GM19372 (cell line): ENCODE measurements at regions not wholly inside any gene's neighbourhood (a gene's known extent, or its start where the extent isn't known, plus 50 kb on each side); places are given as distances from the start of the nearest gene placed in this dataset.

Experiments used
- ATAC-seq: cut with Tn5 transposase; IDR thresholded peaks from one replicate; pipeline ENCODE4 v1.9.1; 2021; ENCODE audit warnings: mild to moderate bottlenecking, low read depth, moderate library complexity; ENCODE audit not compliant: unreplicated experiment

DNA sequence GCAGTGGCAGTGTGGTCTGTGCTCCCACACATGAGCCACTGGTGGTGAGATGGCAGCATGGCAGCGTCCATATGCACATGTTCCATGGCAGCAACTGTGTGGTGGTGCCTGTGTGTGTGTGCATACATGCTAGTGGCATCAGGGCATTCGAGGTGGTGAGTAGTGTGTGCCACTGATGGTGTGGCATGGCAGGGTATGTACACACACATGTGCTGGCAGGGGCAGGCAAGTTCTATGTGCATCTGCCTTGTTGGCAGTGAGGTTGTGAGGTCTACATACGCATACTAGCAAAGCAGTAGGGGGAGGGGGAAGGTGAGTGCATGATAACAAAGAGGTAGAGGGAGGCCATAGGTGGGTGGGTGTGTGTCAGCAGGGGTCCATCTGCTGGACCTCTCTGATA, 378.7 kb downstream of the C3orf38 start:
- no peak for ATAC-seq

DNA sequence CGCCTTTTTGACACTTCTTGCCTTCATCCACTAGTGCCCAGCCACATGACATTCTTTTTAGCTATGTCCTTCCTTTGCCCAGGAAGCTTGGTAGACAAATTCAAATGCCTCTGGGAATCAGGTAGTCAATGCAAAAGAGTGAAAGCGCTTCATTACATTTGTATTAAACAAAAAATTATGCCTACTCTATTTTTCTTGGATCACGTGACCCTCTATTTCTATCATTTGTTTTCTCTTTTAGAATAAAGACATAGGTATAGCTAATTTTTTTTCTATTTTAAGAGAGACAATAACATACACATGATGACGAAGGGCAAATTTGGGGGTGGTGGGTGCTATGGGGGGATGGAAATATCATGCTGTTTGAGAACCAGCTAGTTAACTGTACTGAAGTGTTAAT, 384.8 kb downstream of the C3orf38 start:
- no peak for ATAC-seq

DNA sequence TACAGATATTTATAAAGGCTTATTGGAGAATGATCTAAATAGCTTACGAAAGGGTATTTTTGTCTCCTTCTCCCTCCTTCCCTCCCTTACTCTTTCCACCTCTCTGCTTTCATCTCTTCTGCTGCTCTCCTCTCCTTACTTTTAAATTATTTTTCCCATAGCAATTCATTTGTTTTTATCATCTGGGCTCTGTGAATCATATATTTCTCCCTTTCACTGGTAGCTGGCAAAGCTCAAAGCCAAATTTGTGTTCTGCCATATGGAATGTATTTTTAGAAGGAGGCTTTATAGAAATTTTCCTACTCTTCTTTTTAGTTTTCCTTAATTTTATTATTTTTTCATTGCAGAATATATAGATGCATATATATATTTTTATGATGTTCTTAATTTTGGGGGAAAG, 385.8 kb downstream of the C3orf38 start:
- ATAC-seq: no peak

DNA sequence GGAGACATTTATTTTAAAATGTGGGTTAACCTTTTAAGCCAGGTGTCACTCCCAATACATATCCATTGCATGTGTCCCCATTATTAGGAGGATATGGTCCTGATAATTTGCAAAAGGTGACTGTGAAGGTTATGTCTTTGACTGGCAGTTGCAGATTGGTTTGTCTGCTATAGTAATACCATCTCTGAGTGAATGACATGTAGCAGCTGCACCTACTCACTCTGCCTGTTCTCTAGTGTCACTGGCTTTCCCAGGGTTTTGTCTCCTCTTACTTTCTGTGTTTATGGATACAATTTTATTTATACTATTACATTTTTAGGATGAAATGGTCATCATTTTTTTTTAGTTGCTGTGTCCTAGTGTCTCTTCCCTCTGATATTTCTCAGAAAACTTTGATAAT, 393.2 kb downstream of the C3orf38 start:
- ATAC-seq: no peak

DNA sequence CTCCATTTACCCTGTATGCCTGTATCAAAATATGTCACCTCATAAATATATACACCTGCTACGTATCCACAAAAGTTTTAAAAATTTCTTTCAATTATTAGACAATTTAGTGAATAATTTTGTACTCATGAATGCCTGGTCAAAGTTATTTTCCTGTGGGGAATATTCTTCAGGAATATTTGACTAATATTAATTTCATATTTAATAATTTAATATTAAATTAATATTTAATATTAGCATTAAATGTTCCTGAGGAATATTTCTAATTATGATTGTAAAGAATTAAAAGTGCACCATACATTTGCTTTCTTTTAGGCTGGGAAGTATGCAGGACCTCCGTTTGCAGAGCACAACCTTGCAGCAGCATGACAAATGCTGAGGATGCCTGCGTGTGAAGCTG, 422.7 kb downstream of the C3orf38 start:
- no peak for ATAC-seq

DNA sequence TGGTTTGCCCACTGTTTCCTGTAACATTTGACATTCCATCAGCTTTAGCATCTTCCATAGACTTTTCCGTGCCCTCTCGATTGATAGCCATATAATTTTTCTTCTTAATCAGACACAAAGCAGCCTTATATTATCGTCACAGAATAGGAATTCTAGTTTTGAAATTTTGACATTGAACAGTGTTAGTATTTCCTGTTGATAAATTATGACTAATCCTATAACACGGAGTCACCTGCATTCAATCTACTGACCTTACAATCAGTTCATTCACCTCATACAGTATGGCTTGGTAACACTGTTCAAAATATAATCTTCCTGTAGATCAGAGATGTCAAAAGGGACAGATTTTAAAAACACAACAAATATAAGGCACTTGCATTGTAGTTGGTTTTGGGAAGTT, 423.7 kb downstream of the C3orf38 start:
- ATAC-seq: no peak

DNA sequence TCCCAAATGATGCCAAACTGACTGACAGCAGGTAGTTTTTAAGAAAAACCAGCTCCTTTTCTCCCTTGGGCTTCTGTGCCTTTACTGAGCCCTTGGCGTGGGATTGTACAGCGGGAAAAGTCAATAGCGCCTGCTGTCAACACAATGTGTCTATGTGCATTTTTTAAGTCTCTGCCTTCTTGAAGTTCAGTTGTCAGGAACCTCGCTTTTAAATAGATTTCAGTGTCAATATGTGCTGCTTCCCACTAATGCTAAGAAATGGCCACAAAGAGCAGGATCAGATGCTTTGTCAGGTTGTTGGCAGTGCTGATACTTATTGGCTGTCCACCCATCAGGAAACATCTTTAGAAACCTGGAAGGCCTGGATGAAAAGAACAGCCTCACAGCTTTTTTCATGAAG, 424.4 kb downstream of the C3orf38 start:
- no peak for ATAC-seq

DNA sequence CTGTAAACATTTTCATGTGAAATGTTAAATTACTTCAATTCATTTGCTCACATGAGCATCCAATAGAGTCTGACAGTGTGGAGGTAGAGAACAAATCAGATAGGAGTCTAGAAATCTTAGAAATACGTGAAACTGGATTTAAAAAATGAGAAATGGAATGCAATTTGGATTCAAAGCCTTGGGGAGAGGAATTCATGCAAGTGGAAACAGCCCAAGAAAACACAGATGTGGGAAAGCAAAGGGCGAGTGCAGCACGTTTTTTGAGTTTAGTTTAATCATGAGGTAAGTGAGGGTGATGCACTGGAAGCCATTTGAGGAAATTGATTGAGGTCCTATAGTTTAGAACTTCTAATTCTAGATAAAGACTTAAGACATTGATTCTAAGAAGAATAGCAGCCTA, 434.7 kb downstream of the C3orf38 start:
- ATAC-seq: no peak

DNA sequence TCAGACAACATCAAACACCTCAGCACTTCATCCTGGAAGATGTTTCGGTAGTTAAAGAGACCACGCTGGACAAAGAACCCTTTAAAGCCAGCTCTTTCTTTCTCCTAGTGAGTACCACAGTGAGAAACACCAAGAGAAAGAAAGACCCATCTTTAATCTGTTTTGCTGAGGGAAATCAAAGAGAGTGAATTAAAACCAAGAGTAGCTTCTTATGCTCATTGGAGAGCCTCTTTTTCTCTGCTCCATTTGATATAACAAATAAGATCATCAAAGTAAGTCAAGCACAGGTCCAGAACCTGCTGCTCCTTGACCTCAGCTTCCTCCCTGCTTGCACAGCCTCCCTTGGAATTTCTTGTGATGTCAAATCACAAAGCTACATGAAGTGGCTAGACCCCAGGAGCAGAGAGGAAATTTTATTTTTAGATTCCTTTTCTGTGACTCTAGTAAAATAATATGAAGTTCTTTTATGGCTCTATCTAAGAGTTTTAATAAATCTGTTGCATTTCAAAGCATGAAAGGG, 436.4 kb downstream of the C3orf38 start:
- ATAC-seq: no peak

DNA sequence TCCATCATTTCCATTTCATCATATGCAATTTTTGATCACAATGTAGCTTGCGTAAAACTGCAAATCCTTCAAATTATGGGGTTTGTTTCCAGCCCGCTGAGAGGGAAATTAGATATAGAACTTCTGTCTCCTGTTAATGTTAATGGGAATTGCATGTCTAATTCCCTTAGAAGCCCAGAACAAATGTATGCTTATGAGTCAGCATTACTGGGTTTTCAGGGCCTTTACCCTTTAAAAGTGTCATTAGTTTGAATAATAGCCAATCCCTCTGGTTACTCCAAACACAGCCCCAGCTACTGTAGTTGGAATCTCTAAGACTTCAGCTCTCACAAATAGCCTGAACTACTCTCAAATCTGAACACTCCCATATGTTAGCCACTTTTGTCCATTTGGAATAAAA, 439.4 kb downstream of the C3orf38 start:
- no peak for ATAC-seq

DNA sequence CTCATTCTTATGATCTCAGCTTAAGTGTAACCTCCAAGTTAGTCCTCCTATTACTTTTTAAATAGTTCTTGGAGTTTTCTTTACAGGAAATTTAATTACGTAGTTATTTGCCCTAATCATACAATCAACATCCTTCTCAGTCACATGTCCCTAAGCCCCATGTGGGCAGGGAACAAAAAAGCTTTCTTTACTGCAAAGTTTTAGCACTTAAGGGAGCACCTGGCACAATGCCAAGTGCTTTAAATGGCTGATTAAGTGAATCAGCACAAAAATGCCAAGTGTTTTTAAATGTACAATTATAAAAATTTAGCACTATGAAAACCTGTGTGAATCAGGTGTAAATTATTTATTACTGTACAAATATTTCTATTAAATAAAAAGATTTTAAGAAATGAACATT, 445.3 kb downstream of the C3orf38 start:
- no peak for ATAC-seq

DNA sequence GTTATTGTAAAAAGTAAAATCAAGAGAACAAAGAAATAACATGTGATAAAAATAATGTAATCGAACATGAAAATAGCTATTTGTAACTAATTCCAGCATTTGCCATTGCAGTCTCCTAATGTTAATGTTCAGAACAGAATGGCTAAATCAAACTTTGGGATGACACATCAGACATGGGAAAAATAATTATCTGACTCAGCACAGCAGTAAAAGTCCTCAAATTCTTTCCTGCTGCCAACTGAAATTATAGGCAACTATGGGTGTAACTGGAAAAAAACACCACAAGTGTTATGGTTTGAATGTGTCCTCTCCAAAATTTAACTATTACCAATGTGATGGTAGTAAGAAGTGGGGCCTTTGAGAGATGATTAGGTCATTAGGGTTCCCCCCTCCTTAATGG, 446.7 kb downstream of the C3orf38 start:
- ATAC-seq: no peak

DNA sequence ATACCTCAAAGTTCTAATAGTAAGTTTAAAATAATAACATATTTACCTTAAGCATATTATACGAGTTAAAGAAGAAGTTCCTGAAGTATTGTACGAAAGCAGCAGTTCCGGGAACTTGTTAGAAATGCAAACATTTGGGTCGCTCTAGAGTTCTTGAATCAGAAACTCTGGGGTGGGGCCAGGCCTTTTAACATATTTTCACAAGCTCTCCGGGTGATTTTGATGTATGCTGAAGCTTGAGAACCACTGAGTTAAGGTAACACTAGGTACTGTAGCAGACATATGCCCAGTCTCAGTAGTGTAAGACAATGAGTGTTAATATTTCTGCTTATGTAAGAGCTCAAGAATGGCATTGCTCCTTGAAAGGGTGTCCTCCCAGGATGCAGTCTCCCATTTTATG, 461.1 kb downstream of the C3orf38 start:
- ATAC-seq: no peak

DNA sequence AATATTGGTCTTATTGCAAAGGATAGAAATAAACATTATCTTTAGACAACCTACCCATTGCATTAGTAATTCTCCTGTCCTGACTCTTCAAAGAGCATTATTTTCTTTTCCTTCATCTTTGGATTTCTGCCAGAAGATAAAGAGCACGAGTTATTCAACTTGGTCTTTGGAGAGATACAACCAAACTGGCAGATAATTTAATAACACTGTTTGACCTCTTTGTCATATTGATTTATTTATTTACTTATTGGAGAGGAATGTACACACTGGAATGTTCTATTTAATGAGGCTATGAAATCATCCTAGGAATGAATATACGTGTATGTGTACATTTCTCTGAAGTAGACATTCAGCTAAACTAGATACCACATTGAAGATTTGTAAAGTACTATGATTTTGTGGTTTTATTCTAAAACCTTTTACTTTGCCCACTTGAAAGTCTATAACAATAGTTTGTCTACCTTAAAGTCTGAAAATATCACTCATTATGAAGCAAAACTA, 462.1 kb downstream of the C3orf38 start:
- ATAC-seq: no peak

DNA sequence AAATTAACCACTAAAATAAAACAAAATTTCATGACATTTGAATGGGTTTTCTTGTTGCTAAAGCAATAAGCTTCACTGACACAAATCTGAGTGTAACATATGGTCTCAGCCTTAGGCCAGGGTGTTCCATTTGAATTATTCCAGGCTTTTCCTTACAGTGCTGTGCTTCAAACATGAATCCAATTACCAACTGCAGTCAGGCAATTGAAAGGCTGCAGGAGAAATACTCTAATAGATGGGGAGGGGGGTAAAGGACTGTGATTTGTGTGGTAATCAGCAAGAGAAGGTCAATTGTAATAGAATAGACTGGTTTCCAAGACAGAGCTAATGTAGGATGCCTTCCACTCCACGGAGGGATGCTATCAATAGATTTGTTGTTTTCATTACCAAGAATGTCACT, 466.7 kb downstream of the C3orf38 start:
- ATAC-seq: no peak

DNA sequence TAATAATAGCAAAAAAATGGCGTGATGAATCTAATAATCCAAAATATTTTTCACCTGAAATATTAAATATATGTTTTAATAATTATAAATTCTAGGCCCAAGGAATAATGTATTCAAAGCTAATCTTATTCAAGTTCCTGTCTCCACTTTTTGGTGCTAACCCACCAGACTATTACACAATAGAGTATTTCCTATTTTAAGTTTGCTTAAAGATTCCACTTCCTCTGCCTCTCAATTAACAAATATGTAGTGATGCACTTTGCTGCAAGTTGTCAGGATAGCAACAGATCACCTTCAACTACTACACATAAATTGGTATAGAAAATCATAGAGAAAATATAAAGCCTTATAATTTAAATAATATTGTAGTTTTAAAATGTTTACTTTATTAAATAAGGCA, 467.5 kb downstream of the C3orf38 start:
- ATAC-seq: no peak

DNA sequence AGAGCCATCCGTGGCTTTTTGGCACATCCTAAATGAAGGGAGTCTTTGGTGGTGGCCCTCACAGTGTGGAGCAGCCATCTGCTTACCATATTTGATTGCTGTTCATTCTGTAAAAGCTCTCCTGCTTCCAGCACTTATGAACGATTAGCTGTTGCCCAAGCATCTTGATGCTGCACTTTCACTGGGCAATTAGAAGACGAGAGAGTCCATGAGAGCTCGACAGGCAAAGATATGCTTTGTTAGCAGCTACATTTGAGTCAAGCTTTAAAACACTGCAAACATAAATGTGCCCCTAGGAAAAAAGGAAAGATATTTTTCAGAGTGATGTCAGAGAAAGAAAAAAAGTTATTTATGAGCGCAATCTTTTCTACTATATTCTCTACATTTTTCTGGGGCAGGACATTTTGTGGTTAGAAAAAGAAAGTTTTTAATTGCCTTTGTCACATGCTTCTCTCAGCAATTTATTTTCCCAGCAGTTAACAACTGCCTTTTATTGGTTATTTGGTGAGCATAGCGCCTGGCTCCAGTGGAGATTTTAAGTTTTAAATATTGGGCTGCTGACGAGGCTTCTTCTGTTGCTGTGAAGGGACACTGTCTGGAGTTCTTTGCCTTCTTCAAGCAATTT, 468.4 kb downstream of the C3orf38 start:
- no peak for ATAC-seq

DNA sequence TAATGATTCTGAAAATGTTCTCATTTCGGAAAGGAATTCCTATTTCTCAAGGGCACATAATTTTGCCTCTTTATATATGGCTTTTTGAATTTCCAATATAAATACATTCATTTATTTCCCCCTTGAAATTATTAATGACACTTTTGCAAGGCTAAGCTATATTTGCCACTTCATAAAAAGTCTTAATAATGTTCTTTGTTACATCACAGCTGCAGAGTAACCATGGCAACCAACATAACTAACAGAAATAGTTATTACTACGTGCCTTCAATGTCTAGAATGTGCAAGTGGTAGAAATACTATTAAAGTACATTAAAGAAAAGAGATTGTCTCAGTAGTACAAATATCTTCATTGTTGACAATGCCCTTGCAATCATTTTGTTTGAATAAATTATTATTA, 471.8 kb downstream of the C3orf38 start:
- ATAC-seq: no peak

DNA sequence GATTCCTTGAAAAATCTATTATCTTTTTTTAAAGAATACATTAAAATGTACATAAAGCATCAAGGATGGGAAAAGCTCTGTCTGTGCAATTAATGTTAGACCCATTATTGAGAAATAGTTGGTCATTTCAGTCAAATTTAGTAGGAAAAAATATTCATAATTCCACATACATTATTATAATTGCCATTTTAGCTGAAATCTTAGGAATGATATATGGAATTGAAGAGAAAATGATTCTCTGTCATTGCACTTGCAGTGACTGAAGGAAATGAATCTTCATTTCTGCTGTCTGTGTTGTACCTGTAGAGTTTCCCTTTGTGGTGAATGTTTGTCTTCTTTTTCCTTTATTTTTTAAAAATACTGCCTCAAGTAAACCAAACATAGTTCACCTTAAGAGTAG, 473.9 kb downstream of the C3orf38 start:
- ATAC-seq: no peak

DNA sequence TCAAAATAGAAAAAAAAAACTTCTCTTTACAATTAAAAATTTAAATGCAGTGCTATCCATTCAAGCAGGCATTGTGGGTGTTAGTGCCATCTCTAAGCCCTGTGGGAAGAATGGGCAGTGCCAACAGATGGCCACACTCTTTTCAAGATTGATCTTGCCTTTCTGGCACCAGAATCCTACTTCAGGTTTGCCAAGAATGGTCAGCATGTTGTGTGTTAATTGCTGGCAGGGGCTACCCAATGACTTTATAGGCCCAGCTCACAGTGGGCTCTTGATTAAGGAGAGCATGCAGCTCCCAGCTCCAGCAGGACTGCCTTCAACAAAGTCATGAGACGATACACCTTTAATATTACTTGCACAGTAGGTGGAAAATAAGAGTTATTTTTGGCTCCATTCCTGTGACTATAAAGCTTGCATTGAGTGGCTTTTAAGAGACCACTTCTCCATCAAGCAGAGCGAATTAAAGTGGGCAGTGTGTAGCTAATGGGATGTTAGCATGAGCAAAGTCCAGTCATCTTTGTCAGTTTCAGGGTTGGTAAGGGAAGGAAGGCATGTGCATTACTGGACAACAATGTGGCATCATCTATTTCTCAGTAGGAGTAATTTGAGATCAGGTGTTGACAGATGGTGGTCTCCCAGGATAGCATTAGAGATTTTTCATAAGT, 476.8 kb downstream of the C3orf38 start:
- no peak for ATAC-seq

DNA sequence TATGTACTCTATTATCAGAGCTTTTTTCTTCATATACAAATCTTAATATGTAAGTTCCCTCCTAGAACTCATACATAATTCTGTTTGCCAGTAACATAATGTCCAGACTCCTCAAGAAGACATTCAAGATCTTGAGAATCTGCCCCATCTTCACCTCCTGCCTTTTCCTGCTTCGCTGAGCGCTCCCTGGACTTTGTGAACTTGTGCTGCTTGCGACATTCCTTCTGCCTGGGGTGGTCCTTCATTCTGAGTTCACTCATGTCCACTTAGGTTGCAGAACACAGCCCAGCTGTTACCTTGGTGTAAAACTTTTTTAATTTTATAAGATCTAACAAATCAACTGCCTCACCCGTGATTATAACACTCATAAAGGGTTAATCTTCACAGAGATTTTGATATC, 478.5 kb upstream of the EPHA3 start:
- ATAC-seq: no peak

DNA sequence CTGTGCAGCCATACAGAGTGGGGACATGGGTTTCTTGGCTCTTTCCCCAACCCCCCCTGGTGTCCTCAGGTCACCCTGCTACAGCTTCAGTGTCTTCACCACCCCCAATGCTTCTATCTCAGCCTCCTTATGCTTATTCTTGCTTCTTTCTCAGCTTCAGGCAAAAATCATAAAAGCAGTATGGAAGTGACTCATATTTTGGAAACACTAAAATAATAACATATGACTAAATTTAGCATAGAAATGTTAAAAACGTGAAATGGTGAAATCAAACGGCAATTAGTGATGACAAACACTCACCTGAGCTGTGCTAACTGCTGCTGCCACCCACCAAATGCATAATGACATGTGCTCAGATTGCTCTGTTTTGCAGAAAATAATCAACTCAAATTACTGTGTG, 475.2 kb upstream of the EPHA3 start:
- no peak for ATAC-seq
